Esophagus muscularis mucosa (tissue), 3 donors: ENCODE measurements at regions not wholly inside any gene's neighbourhood (a gene's known extent, or its start where the extent isn't known, plus 50 kb on each side); places are given as distances from the start of the nearest gene placed in this dataset.

Experiments
- CTCF ChIP-seq, 3 experiments: fragments of 200-600 bp in 2 of 3; fragments of 450-650 bp in 1 of 3; sonication (generic) in 2 of 3; IDR thresholded peaks; one replicate each; pipeline ENCODE4 v1.5.1; 2017 to 2019; ENCODE audit warnings: antibody characterized with exemption in 3 of 3, mild to moderate bottlenecking in 2 of 3, moderate library complexity in 1 of 3
- POLR2AphosphoS5 ChIP-seq, 2 donors: sonication (generic); formaldehyde crosslinking; IDR thresholded peaks; one replicate each; pipeline ENCODE4 v1.6.1; 2017; ENCODE audit warnings: antibody characterized with exemption in 2 of 2

DNA sequence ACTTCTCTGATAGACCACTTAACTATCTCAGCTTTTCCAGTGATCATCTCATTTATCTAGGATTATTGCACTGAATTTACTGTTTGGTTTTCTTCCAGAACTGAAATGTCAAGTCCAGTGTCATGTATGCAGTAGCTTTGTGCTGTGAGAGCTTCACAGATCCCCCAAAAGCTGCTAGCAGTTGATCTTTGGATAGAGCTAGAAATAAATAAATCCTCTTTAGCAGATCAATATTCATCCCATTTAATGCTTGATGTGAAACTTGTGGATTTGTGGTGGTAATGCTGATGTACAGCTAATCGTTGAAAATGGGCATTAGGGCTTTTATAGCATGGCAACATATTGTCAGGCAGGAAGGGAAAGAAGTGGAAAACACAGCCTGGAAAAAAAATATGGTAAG is 509.6 kb upstream of the FAM241A start:
- TF ChIP-seq CTCF (IDR thresholded peaks at IDR 0.05) (no peak), POLR2AphosphoS5 (IDR thresholded peaks at IDR 0.05) (no peak)
